Astrocyte (in vitro differentiated cells and primary cell): ENCODE measurements at regions not wholly inside any gene's neighbourhood (a gene's known extent, or its start where the extent isn't known, plus 50 kb on each side); places are given as distances from the start of the nearest gene placed in this dataset.

Experiments
- DNase-seq: peaks from one replicate; pipeline ENCODE4 v3.0.0-alpha.2; 2010; ENCODE audit warnings: low read depth
- FAIRE-seq: peaks from 2 replicates; lab custom pipeline; 2011; peaks lifted over from hg19 to GRCh38; lab: Jason Lieb, UNC
- H2AFZ ChIP-seq: 2 replicates; pipeline ENCODE4 v1.6.0; 2012; ENCODE audit warnings: low read depth, low read length, inconsistent platforms
- H3K27ac ChIP-seq: 2 replicates; pipeline ENCODE4 v1.5.1; 2011; ENCODE audit warnings: low read depth, low read length, inconsistent platforms
- H3K27me3 ChIP-seq: 2 replicates; pipeline ENCODE4 v1.6.0; 2011; ENCODE audit warnings: low read length, inconsistent platforms; ENCODE audit not compliant: insufficient read depth
- H3K36me3 ChIP-seq: 2 replicates; pipeline ENCODE4 v1.5.1; 2011; ENCODE audit warnings: low read length, inconsistent platforms; ENCODE audit not compliant: insufficient read depth
- H3K4me1 ChIP-seq: 2 replicates; pipeline ENCODE4 v1.5.1; 2011; ENCODE audit warnings: low read length, inconsistent platforms; ENCODE audit not compliant: insufficient read depth
- H3K4me2 ChIP-seq: 2 replicates; pipeline ENCODE4 v1.6.0; 2012; ENCODE audit warnings: low read length, inconsistent platforms
- H3K4me3 ChIP-seq: 2 replicates; pipeline ENCODE4 v1.5.1; 2011; ENCODE audit warnings: low read depth, mild to moderate bottlenecking, low read length, inconsistent platforms; ENCODE audit not compliant: insufficient read depth
- H3K79me2 ChIP-seq: 2 replicates; pipeline ENCODE4 v1.6.0; 2012; ENCODE audit warnings: mild to moderate bottlenecking, low read length, inconsistent platforms; ENCODE audit not compliant: insufficient read depth
- H3K9ac ChIP-seq: 2 replicates; pipeline ENCODE4 v1.6.0; 2012; ENCODE audit warnings: mild to moderate bottlenecking, low read length, inconsistent platforms
- H3K9me3 ChIP-seq: 2 replicates; pipeline ENCODE4 v1.5.1; 2012; ENCODE audit warnings: low read depth, mild to moderate bottlenecking, low read length, inconsistent platforms; ENCODE audit not compliant: insufficient read depth
- H4K20me1 ChIP-seq: 2 replicates; pipeline ENCODE4 v1.6.0; 2012; ENCODE audit warnings: low read length, inconsistent platforms; ENCODE audit not compliant: insufficient read depth
- H3K27ac Mint-ChIP-seq: one replicate; pipeline ENCODE4 v1.8.0; 2021; ENCODE audit warnings: mild to moderate bottlenecking, mixed read lengths; ENCODE audit not compliant: unreplicated experiment
- H3K27me3 Mint-ChIP-seq: one replicate; pipeline ENCODE4 v1.8.0; 2021; ENCODE audit warnings: low read depth, mixed read lengths; ENCODE audit not compliant: unreplicated experiment
- H3K36me3 Mint-ChIP-seq: one replicate; pipeline ENCODE4 v1.8.0; 2021; ENCODE audit warnings: low read depth, mixed read lengths; ENCODE audit not compliant: unreplicated experiment
- H3K4me1 Mint-ChIP-seq: one replicate; pipeline ENCODE4 v1.8.0; 2021; ENCODE audit warnings: low read depth, mixed read lengths; ENCODE audit not compliant: unreplicated experiment
- H3K4me3 Mint-ChIP-seq: one replicate; pipeline ENCODE4 v1.8.0; 2021; ENCODE audit warnings: mild to moderate bottlenecking, moderate library complexity, mixed read lengths; ENCODE audit not compliant: unreplicated experiment
- H3K9me3 Mint-ChIP-seq: one replicate; pipeline ENCODE4 v1.8.0; 2021; ENCODE audit warnings: mild to moderate bottlenecking, mixed read lengths; ENCODE audit not compliant: unreplicated experiment
- EZH2 ChIP-seq: IDR thresholded peaks from 2 replicates; pipeline ENCODE4 v1.6.1; 2012; ENCODE audit warnings: mild to moderate bottlenecking, low read length, inconsistent platforms; ENCODE audit not compliant: insufficient read depth
- TF ChIP-seq, protein P1 (sequence below): IDR thresholded peaks from 2 replicates; pipeline ENCODE4 v1.5.1; 2011; ENCODE audit warnings: low read depth, mild to moderate bottlenecking, inconsistent platforms, low read length, moderate library complexity; ENCODE audit not compliant: insufficient read depth

DNA sequence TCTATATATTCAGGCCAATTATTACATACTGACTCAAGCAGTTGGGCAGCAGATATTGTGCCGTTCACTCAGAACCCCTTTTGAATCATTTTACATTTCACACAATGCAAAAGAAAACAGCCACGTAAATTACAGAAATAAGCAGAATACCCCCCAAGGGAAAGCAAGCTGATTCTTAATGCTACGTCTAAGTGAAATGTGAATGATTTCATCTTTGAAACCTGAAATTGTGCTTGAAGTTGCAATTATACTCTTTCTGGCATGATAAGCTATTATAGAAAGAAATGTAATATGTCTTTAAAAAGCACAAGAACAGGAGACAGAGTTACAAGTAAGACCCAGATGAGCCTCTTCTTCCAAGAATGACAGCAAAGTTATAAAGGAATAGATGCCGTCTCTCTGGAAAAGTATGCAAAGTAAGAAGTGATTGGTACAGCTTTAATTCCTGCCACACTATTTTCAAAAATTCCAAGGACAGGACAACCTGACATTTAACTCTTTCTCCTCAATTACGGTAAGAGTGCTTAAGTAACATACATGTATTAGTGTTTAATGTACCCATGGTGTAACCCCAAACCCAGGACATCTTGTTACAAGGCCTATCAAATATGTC lies 891.5 kb upstream of the ADGRL2 start:
- Histone ChIP-seq H3K36me3 (no peaks in the 10 kb centered on the region), H3K79me2 (no peaks in the 10 kb centered on the region), H3K4me1 (no peaks in the 10 kb centered on the region), H3K4me3 (no peak overlapping the region), H3K27ac (no peak overlapping the region), H4K20me1 (no peaks in the 10 kb centered on the region), H3K9me3 (no peaks in the 10 kb centered on the region), H2AFZ (no peak overlapping the region), H3K4me2 (no peak overlapping the region), H3K9ac (no peak overlapping the region), H3K27me3 (no peaks in the 10 kb centered on the region)
- no peaks in the 10 kb centered on the region for H3K9me3 Mint-ChIP-seq
- FAIRE-seq, result no peak
- no peaks in the 10 kb centered on the region for H3K27me3 Mint-ChIP-seq
- no peak for TF ChIP-seq EZH2
- TF ChIP-seq, protein P1, sequence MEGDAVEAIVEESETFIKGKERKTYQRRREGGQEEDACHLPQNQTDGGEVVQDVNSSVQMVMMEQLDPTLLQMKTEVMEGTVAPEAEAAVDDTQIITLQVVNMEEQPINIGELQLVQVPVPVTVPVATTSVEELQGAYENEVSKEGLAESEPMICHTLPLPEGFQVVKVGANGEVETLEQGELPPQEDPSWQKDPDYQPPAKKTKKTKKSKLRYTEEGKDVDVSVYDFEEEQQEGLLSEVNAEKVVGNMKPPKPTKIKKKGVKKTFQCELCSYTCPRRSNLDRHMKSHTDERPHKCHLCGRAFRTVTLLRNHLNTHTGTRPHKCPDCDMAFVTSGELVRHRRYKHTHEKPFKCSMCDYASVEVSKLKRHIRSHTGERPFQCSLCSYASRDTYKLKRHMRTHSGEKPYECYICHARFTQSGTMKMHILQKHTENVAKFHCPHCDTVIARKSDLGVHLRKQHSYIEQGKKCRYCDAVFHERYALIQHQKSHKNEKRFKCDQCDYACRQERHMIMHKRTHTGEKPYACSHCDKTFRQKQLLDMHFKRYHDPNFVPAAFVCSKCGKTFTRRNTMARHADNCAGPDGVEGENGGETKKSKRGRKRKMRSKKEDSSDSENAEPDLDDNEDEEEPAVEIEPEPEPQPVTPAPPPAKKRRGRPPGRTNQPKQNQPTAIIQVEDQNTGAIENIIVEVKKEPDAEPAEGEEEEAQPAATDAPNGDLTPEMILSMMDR, result no peak
- no peak for DNase-seq
- H3K36me3 Mint-ChIP-seq, result no peaks in the 10 kb centered on the region
- no peak overlapping the region for H3K27ac Mint-ChIP-seq
- no peak overlapping the region for H3K4me3 Mint-ChIP-seq
- no peaks in the 10 kb centered on the region for H3K4me1 Mint-ChIP-seq

DNA sequence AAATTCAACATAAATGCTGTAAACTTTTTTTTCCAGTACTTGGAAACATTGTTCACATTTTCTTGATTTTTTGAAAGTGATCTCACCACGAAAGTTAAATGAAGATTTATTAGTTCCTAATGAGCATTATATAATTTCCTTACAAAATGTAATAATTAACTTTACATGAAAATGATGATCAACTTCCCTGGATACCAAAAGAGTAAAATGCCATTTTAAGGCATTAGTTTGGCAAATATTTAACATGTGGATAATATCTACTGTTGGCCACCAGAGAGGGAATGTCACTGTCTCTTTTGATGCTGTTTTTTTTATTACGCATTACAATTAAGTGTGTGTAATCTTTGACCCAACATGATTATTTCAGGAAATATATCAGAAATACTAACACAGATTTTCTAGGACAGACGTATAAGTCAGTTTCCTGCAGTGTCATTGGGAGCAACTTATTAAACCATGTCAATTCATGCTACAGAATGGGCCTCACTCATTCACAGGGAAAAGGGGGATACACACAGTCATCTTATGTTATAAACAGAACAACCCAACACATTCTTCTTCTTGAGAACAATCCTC lies 903.9 kb upstream of the ADGRL2 start:
- Histone ChIP-seq H3K36me3 (no peaks in the 10 kb centered on the region), H3K9me3 (no peaks in the 10 kb centered on the region), H4K20me1 (no peaks in the 10 kb centered on the region), H3K79me2 (no peaks in the 10 kb centered on the region), H2AFZ (no peak overlapping the region), H3K4me3 (no peak overlapping the region), H3K4me1 (no peaks in the 10 kb centered on the region), H3K27me3 (no peaks in the 10 kb centered on the region), H3K4me2 (no peak overlapping the region), H3K9ac (no peak overlapping the region), H3K27ac (no peak overlapping the region)
- peaks cover 18% of the 10 kb centered on the region for H3K4me1 Mint-ChIP-seq
- H3K27me3 Mint-ChIP-seq, result no peaks in the 10 kb centered on the region
- no peaks in the 10 kb centered on the region for H3K9me3 Mint-ChIP-seq
- DNase-seq (no peak), FAIRE-seq (no peak)
- no peak for TF ChIP-seq EZH2
- TF ChIP-seq, protein P1, result no peak
- H3K27ac Mint-ChIP-seq, result no peak overlapping the region
- H3K36me3 Mint-ChIP-seq, result no peaks in the 10 kb centered on the region
- no peak overlapping the region for H3K4me3 Mint-ChIP-seq

DNA sequence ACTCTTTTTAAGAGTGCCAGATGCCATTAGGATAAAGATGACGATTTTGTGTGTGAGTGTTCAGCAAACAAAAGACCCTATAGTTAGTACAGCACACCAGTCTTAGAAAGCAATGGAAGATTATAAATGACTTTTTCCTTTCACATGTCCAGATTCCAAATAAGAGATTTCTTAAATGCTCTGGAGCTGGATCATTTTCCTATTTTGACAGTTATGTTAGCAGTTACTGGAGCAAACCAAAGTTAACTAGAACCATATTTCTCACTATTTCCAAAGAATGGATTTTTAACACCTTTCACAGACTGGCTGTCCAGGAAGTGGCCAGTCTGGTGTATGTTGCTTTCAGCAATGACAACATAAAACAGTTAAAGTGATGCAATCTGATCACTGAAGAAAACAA lies 905.8 kb upstream of the ADGRL2 start:
- Mint-ChIP-seq H3K27me3 (no peaks in the 10 kb centered on the region), H3K9me3 (no peaks in the 10 kb centered on the region), H3K27ac (no peak overlapping the region), H3K4me1 (peaks cover 19% of the 10 kb centered on the region), H3K36me3 (no peaks in the 10 kb centered on the region), H3K4me3 (no peak overlapping the region)
- no peaks in the 10 kb centered on the region for H4K20me1 ChIP-seq
- no peak overlapping the region for H3K4me2 ChIP-seq
- H3K4me1 ChIP-seq, result no peaks in the 10 kb centered on the region
- no peaks in the 10 kb centered on the region for H3K36me3 ChIP-seq
- H3K27ac ChIP-seq, result no peak overlapping the region
- TF ChIP-seq, protein P1, result no peak
- TF ChIP-seq EZH2, result no peak
- no peak overlapping the region for H3K9ac ChIP-seq
- H3K27me3 ChIP-seq, result no peaks in the 10 kb centered on the region
- H3K79me2 ChIP-seq, result no peaks in the 10 kb centered on the region
- no peak overlapping the region for H2AFZ ChIP-seq
- no peak overlapping the region for H3K4me3 ChIP-seq
- no peaks in the 10 kb centered on the region for H3K9me3 ChIP-seq
- DNase-seq (no peak), FAIRE-seq (no peak)
